Esophagus muscularis mucosa (tissue), 4 donors: ENCODE measurements at regions not wholly inside any gene's neighbourhood (a gene's known extent, or its start where the extent isn't known, plus 50 kb on each side); places are given as distances from the start of the nearest gene placed in this dataset.

Experiments
- CTCF ChIP-seq, 3 experiments: fragments of 200-600 bp in 2 of 3; fragments of 450-650 bp in 1 of 3; sonication (generic) in 2 of 3; IDR thresholded peaks; one replicate each; pipeline ENCODE4 v1.5.1; 2017 to 2019; ENCODE audit warnings: antibody characterized with exemption in 3 of 3, mild to moderate bottlenecking in 2 of 3, moderate library complexity in 1 of 3
- EP300 ChIP-seq: sonication (generic); formaldehyde crosslinking; IDR thresholded peaks from one replicate; pipeline ENCODE4 v1.6.1; 2017; ENCODE audit warnings: antibody characterized with exemption
- POLR2A ChIP-seq: fragments of 450-650 bp; IDR thresholded peaks from one replicate; pipeline ENCODE4 v1.6.1; 2017; ENCODE audit warnings: antibody characterized with exemption, moderate library complexity, mild to moderate bottlenecking, low read depth
- POLR2AphosphoS5 ChIP-seq, 2 donors: sonication (generic); formaldehyde crosslinking; IDR thresholded peaks; one replicate each; pipeline ENCODE4 v1.6.1; 2017; ENCODE audit warnings: antibody characterized with exemption in 2 of 2

- TF ChIP-seq CTCF (IDR thresholded peaks at IDR 0.05) (no peak), POLR2A (no peak), POLR2AphosphoS5 (IDR thresholded peaks at IDR 0.05) (no peak), EP300 (no peak)
Observed at GRCh38 chr11:107172996-107173395, 154.7 kb upstream of the GUCY1A2 start.
